OCI-LY1 (cell line): ENCODE measurements at regions not wholly inside any gene's neighbourhood (a gene's known extent, or its start where the extent isn't known, plus 50 kb on each side); places are given as distances from the start of the nearest gene placed in this dataset.

Experiments
- CTCF ChIP-seq: fragments of 200-600 bp; sonication (generic), shearing (Covaris generic); IDR thresholded peaks from 2 replicates; pipeline ENCODE4 v1.5.1; 2017; ENCODE audit warnings: mild to moderate bottlenecking, antibody characterized with exemption, low read length, moderate library complexity, mixed read lengths
- EZH2 ChIP-seq: fragments of 200-600 bp; sonication (generic), shearing (Covaris generic); IDR thresholded peaks from 2 replicates; pipeline ENCODE4 v1.8.0; 2017; ENCODE audit warnings: borderline replicate concordance, mixed run types, mild to moderate bottlenecking, antibody characterized with exemption, low read length, moderate library complexity, mixed read lengths

DNA sequence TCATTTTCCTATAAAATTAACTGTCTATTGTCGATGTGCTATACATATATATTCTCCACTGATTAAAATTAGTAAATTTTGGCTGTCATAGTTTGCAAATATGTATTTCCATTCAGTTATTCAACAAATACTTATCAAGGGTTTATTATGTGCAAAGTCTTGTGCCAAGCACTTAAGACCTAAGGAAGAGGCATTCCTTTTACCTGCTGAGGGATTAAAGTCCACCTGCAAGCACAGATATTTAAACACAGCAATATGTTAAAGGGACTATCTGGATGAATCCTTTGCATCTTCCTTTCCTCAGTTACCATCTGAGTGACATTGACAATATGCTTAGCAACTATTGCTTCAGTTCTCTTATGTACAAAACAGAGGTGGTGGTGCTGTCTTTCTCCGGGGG is 89.3 kb downstream of the LIG4 start:
- no peak for TF ChIP-seq EZH2
- no peak for TF ChIP-seq CTCF
